ENCODE measurements at regions not wholly inside any gene's neighbourhood (a gene's known extent, or its start where the extent isn't known, plus 50 kb on each side); places are given as distances from the start of the nearest gene placed in this dataset.

DNA sequence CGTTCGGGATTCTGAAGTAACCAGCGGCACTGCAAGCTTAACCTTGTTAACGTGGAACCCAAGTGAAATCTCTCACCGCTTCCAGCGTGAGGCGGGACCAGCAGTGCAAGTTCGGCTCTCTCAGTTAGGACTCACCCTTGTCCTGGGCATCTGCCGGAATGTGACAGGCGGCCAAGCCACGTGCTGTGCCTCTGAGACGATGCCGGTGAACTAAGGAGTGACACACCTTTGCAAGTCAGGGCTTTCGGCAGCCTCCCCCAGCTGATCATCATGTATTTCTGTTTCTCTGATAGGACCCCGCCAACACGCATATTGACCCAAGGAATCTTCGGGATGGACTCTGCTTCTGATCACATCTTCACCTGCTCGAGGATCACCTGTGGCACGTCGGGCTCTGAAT, 415.0 kb upstream of the IRX1 start:
- Mint-ChIP-seq H3K36me3 (no peaks in the 10 kb centered on the region), H3K9me3 (no peaks in the 10 kb centered on the region), H3K27me3 (peaks cover 33% of the 10 kb centered on the region), H3K4me1 (ENCODE audit: unreplicated experiment) (no peaks in the 10 kb centered on the region), H3K4me3 (no peak overlapping the region), H3K27ac (no peak overlapping the region)
- no peak for DNase-seq (ENCODE audit: extremely low spot score, unreplicated experiment)
- TF ChIP-seq, protein P1, sequence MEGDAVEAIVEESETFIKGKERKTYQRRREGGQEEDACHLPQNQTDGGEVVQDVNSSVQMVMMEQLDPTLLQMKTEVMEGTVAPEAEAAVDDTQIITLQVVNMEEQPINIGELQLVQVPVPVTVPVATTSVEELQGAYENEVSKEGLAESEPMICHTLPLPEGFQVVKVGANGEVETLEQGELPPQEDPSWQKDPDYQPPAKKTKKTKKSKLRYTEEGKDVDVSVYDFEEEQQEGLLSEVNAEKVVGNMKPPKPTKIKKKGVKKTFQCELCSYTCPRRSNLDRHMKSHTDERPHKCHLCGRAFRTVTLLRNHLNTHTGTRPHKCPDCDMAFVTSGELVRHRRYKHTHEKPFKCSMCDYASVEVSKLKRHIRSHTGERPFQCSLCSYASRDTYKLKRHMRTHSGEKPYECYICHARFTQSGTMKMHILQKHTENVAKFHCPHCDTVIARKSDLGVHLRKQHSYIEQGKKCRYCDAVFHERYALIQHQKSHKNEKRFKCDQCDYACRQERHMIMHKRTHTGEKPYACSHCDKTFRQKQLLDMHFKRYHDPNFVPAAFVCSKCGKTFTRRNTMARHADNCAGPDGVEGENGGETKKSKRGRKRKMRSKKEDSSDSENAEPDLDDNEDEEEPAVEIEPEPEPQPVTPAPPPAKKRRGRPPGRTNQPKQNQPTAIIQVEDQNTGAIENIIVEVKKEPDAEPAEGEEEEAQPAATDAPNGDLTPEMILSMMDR (conservative IDR thresholded peaks at IDR 0.05) = no peak

DNA sequence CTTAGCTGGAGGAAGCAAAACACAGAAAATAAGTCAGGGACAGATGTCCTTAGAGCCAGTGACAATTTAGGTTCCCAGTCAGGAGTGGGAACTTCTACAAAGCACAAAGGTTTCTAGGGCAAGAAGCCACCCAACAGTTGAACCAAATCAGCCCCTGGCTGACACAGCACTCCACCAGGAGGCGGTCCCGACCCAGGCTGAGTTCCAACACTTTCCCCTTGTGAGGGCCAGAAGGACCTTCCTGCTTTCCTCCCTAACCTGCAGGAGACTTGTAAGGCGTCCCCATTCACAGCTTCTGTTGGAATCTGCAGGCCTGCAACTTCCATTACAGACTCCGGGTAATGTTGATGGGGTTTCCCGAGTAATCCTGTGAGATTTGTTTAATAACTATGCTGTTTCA, 416.4 kb upstream of the IRX1 start:
- H3K4me1 Mint-ChIP-seq (ENCODE audit: unreplicated experiment) = no peaks in the 10 kb centered on the region
- DNase-seq (ENCODE audit: extremely low spot score, unreplicated experiment) = no peak
- H3K27ac Mint-ChIP-seq = no peak overlapping the region
- peaks cover 30% of the 10 kb centered on the region for H3K27me3 Mint-ChIP-seq
- no peaks in the 10 kb centered on the region for H3K9me3 Mint-ChIP-seq
- no peaks in the 10 kb centered on the region for H3K36me3 Mint-ChIP-seq
- TF ChIP-seq, protein P1 (conservative IDR thresholded peaks at IDR 0.05) = no peak
- no peak overlapping the region for H3K4me3 Mint-ChIP-seq

- TF ChIP-seq, protein P1 (conservative IDR thresholded peaks at IDR 0.05) = no peak
- peaks cover 21% of the 10 kb centered on the region for H3K27me3 Mint-ChIP-seq
- no peaks in the 10 kb centered on the region for H3K9me3 Mint-ChIP-seq
- no peak overlapping the region for H3K27ac Mint-ChIP-seq
- DNase-seq (ENCODE audit: extremely low spot score, unreplicated experiment) = no peak
- no peaks in the 10 kb centered on the region for H3K4me1 Mint-ChIP-seq (ENCODE audit: unreplicated experiment)
- no peaks in the 10 kb centered on the region for H3K36me3 Mint-ChIP-seq
- H3K4me3 Mint-ChIP-seq = no peak overlapping the region
Observed at GRCh38 chr5:3177338-3177737, 418.3 kb upstream of the IRX1 start.

- H3K36me3 Mint-ChIP-seq = no peaks in the 10 kb centered on the region
- H3K9me3 Mint-ChIP-seq = no peaks in the 10 kb centered on the region
- H3K4me1 Mint-ChIP-seq (ENCODE audit: unreplicated experiment) = no peaks in the 10 kb centered on the region
- TF ChIP-seq, protein P1 (conservative IDR thresholded peaks at IDR 0.05) = no peak
- DNase-seq (ENCODE audit: extremely low spot score, unreplicated experiment) = no peak
- peaks cover 16% of the 10 kb centered on the region for H3K27me3 Mint-ChIP-seq
- no peak overlapping the region for H3K27ac Mint-ChIP-seq
- no peak overlapping the region for H3K4me3 Mint-ChIP-seq
Observed at GRCh38 chr5:3175416-3175815, 420.2 kb upstream of the IRX1 start.

DNA sequence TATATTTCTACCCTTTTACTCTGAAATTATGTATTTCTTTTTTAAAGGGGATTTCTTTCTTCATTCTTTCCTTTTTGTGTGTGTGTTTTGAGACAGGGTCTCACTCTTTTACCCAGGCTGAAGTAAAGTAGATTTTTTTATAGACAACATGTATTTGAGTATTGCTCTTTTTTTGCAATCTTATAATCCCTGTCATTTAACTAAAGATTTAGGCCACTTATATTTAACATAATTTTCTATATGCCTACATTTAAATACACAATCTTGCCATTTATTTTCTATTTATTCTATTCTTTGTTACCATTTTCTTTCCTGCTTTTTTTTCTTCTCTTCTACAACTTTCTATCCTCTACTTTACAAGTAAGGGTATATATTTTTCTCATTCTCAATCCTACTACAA, 416.0 kb upstream of the IRX2 start:
- no peak overlapping the region for H3K4me3 Mint-ChIP-seq
- H3K4me1 Mint-ChIP-seq (ENCODE audit: unreplicated experiment) = no peaks in the 10 kb centered on the region
- no peak overlapping the region for H3K27ac Mint-ChIP-seq
- peaks cover 5% of the 10 kb centered on the region for H3K9me3 Mint-ChIP-seq
- TF ChIP-seq, protein P1 (conservative IDR thresholded peaks at IDR 0.05) = no peak
- H3K27me3 Mint-ChIP-seq = peaks cover 1% of the 10 kb centered on the region
- DNase-seq (ENCODE audit: extremely low spot score, unreplicated experiment) = no peak
- no peaks in the 10 kb centered on the region for H3K36me3 Mint-ChIP-seq

DNA sequence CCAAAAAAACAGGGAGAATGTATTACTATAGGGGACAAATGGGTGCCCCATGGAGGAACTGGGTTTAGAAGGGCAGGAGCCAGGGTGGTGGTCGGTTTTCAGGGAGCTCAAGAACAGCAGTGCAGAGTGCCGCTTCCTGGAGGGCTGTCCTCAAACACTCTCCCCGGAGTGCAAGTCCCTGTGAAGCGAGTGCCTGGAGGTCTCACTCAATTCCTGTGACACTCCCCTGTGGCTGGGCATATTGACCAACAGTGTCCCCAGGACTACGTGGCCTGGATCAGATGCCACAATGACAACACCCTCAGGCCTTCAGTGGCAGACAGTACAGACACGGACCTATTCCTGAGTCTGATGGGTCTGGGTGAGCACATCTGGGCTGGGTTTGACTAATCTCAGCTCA, 412.1 kb upstream of the IRX2 start:
- Mint-ChIP-seq H3K36me3 (no peaks in the 10 kb centered on the region), H3K9me3 (peaks cover 5% of the 10 kb centered on the region), H3K27ac (no peak overlapping the region), H3K4me3 (no peak overlapping the region), H3K4me1 (ENCODE audit: unreplicated experiment) (no peaks in the 10 kb centered on the region), H3K27me3 (peaks cover 6% of the 10 kb centered on the region)
- no peak for DNase-seq (ENCODE audit: extremely low spot score, unreplicated experiment)
- TF ChIP-seq, protein P1 (conservative IDR thresholded peaks at IDR 0.05) = no peak

Data from type B pancreatic cell (in vitro differentiated cells).